ENCODE measurements at regions not wholly inside any gene's neighbourhood (a gene's known extent, or its start where the extent isn't known, plus 50 kb on each side); places are given as distances from the start of the nearest gene placed in this dataset.

- FAIRE-seq, result no peak
These were observed 116.0 kb upstream of the AVPR1A start for GRCh38 chr12:63266988-63267387.

GRCh38 chr12:63264629-63265028 is 113.6 kb upstream of the AVPR1A start:
- FAIRE-seq (no peak), DNase-seq (ENCODE audit: insufficient read length, low spot score) (no peak)

More at GRCh38 chr12:63266988-63267387, 116.0 kb upstream of the AVPR1A start:
- DNase-seq (ENCODE audit: insufficient read length, low spot score), result no peak

GRCh38 chr12:63250486-63250885 is 99.5 kb upstream of the AVPR1A start:
- DNase-seq (ENCODE audit: insufficient read length, low spot score), result no peak
- FAIRE-seq, result no peak

- no peak for FAIRE-seq
- DNase-seq (ENCODE audit: insufficient read length, low spot score), result no peak
These were observed 87.9 kb upstream of the AVPR1A start for GRCh38 chr12:63238892-63239291.

- no peak for FAIRE-seq
These were observed 81.9 kb upstream of the AVPR1A start for GRCh38 chr12:63232896-63233295.

GRCh38 chr12:63228853-63229252 is 77.9 kb upstream of the AVPR1A start:
- DNase-seq (ENCODE audit: insufficient read length, low spot score) (no peak), FAIRE-seq (no peak)

More at GRCh38 chr12:63232896-63233295, 81.9 kb upstream of the AVPR1A start:
- no peak for DNase-seq (ENCODE audit: insufficient read length, low spot score)

- DNase-seq (ENCODE audit: insufficient read length, low spot score) (no peak), FAIRE-seq (no peak)
These were observed 75.9 kb upstream of the AVPR1A start for GRCh38 chr12:63226792-63227463.

GRCh38 chr12:63224396-63224795 is 73.4 kb upstream of the AVPR1A start:
- FAIRE-seq (no peak), DNase-seq (ENCODE audit: insufficient read length, low spot score) (no peak)

GRCh38 chr12:63223128-63223527 is 72.1 kb upstream of the AVPR1A start:
- no peak for FAIRE-seq
- DNase-seq (ENCODE audit: insufficient read length, low spot score), result no peak

GRCh38 chr12:63222582-63222981 is 71.6 kb upstream of the AVPR1A start:
- FAIRE-seq (no peak), DNase-seq (ENCODE audit: insufficient read length, low spot score) (no peak)

GRCh38 chr12:63220921-63221320 is 69.9 kb upstream of the AVPR1A start:
- no peak for DNase-seq (ENCODE audit: insufficient read length, low spot score)
- no peak for FAIRE-seq

GRCh38 chr12:63212316-63212715 is 61.3 kb upstream of the AVPR1A start:
- no peak for DNase-seq (ENCODE audit: insufficient read length, low spot score)

GRCh38 chr12:63208956-63209355 is 58.0 kb upstream of the AVPR1A start:
- FAIRE-seq, result no peak
- DNase-seq (ENCODE audit: insufficient read length, low spot score), result no peak

More at GRCh38 chr12:63212316-63212715, 61.3 kb upstream of the AVPR1A start:
- no peak for FAIRE-seq

- no peak for FAIRE-seq
- DNase-seq (ENCODE audit: insufficient read length, low spot score), result peak; percentile 40
These were observed 55.9 kb upstream of the AVPR1A start for GRCh38 chr12:63206909-63207308.

GRCh38 chr12:63206494-63206893 is 55.5 kb upstream of the AVPR1A start:
- DNase-seq (ENCODE audit: insufficient read length, low spot score) (no peak), FAIRE-seq (no peak)
